ENCODE measurements at regions not wholly inside any gene's neighbourhood (a gene's known extent, or its start where the extent isn't known, plus 50 kb on each side); places are given as distances from the start of the nearest gene placed in this dataset.

GRCh38 chr4:19793831-19794230 lies 457.9 kb upstream of the SLIT2 start:
- Histone ChIP-seq H3K27ac (ENCODE audit: low read depth, low read length, severe bottlenecking) (no peak overlapping the region), H3K36me3 (ENCODE audit: control insufficient read depth, insufficient read depth, low read length) (no peaks in the 10 kb centered on the region), H3K9me3 (ENCODE audit: control insufficient read depth, low read length) (no peaks in the 10 kb centered on the region), H3K4me1 (ENCODE audit: control insufficient read depth, insufficient read depth, low read length, poor library complexity, severe bottlenecking) (no peaks in the 10 kb centered on the region), H3K4me3 (ENCODE audit: extremely low read depth, insufficient read depth, low read length, poor library complexity, severe bottlenecking) (no peak overlapping the region)

DNA sequence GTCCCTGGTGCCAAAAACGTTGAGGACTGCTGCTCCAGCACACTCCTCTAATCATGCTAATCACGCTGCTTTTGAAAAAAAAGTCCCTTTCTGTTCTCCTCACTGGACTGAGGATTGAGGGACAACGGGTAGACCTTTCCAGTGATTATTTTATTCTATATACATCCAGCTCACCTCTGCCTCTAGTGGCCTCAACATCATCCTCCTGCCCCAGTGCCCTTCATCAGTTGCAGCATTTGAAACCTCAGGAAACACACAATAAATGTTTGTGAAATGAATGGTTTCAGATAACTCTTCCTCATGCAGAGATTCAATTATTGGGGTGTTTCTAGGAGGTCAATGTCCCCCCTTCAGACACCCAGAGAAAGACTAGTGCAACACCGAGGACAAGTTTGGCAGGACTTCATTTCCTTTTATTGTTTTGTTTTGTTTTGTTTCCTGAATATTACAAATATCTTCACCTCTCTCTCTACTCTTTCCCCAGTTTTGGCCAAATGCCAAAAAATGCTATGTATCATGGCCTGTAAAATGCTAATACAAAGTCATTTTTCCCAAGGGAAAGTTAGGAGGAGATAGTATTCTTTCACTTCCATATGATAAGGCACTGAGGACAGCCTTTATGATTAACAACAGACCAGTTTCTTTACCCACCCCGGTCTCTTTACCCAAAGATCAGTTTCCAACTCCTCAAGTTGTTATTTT lies 460.1 kb upstream of the SLIT2 start:
- no peak overlapping the region for H3K4me3 ChIP-seq (ENCODE audit: extremely low read depth, insufficient read depth, low read length, poor library complexity, severe bottlenecking)
- WGBS, 2 experiments (ENCODE audit: insufficient coverage in 2 of 2), result 86 to 90% methylated on average over 4 of the region's 5 CpGs
- no peaks in the 10 kb centered on the region for H3K4me1 ChIP-seq (ENCODE audit: control insufficient read depth, insufficient read depth, low read length, poor library complexity, severe bottlenecking)
- H3K27ac ChIP-seq (ENCODE audit: low read depth, low read length, severe bottlenecking), result no peak overlapping the region
- H3K36me3 ChIP-seq (ENCODE audit: control insufficient read depth, insufficient read depth, low read length), result no peaks in the 10 kb centered on the region
- H3K9me3 ChIP-seq (ENCODE audit: control insufficient read depth, low read length), result no peaks in the 10 kb centered on the region

DNA sequence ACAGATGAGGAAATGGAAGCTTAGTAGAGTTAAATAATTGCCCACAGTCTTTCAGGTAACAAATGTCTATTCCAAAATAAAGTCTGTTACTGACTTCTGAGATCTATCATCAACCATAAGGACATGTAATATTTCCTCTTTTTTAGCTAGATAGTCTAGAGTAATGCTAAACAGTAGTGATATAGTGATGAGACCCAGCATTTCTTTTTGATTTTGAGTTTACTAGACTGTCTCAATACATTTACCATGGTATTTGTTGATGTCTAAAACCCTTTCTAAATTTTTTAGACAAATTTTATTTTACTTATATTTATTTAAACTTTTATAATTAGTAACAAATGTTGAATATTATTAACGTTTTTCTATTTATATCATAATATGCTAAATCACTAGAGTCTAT lies 465.1 kb upstream of the SLIT2 start:
- H3K9me3 ChIP-seq (ENCODE audit: control insufficient read depth, low read length), result peaks cover 17% of the 10 kb centered on the region
- H3K36me3 ChIP-seq (ENCODE audit: control insufficient read depth, insufficient read depth, low read length), result no peaks in the 10 kb centered on the region
- no peaks in the 10 kb centered on the region for H3K4me1 ChIP-seq (ENCODE audit: control insufficient read depth, insufficient read depth, low read length, poor library complexity, severe bottlenecking)
- no peak overlapping the region for H3K27ac ChIP-seq (ENCODE audit: low read depth, low read length, severe bottlenecking)
- H3K4me3 ChIP-seq (ENCODE audit: extremely low read depth, insufficient read depth, low read length, poor library complexity, severe bottlenecking), result no peak overlapping the region
- WGBS, 2 experiments (ENCODE audit: insufficient coverage in 2 of 2), result no CpG with 5 or more reads among the region's 1 CpG

GRCh38 chr4:19783667-19784223 lies 468.0 kb upstream of the SLIT2 start:
- peaks cover 22% of the 10 kb centered on the region for H3K9me3 ChIP-seq (ENCODE audit: control insufficient read depth, low read length)
- H3K4me3 ChIP-seq (ENCODE audit: extremely low read depth, insufficient read depth, low read length, poor library complexity, severe bottlenecking), result no peak overlapping the region
- H3K36me3 ChIP-seq (ENCODE audit: control insufficient read depth, insufficient read depth, low read length), result no peaks in the 10 kb centered on the region
- no peaks in the 10 kb centered on the region for H3K4me1 ChIP-seq (ENCODE audit: control insufficient read depth, insufficient read depth, low read length, poor library complexity, severe bottlenecking)
- 67 to 75% methylated on average over 3 of the region's 4 CpGs for WGBS, 2 experiments (ENCODE audit: insufficient coverage in 2 of 2)
- H3K27ac ChIP-seq (ENCODE audit: low read depth, low read length, severe bottlenecking), result no peak overlapping the region

DNA sequence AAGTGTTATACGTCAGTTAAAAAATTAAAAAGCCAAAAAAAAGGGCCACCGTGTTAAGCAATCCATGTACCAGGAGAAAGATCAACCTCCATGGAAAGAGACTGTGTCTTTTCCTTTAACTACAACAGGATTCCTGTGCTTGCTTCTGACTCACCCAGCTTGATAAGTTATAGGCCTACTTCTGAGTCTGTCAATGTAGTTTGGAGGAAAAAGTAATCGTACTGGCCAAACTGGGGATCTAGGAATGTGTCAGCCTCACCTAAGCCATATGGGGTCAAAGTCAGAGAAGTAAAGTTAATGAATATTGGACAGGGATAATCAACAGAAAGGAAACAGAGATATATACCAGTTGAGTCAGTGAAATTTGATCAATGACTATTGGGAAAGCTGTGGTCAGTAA lies 470.8 kb upstream of the SLIT2 start:
- Histone ChIP-seq H3K4me3 (ENCODE audit: extremely low read depth, insufficient read depth, low read length, poor library complexity, severe bottlenecking) (no peak overlapping the region), H3K9me3 (ENCODE audit: control insufficient read depth, low read length) (peaks cover 22% of the 10 kb centered on the region), H3K36me3 (ENCODE audit: control insufficient read depth, insufficient read depth, low read length) (no peaks in the 10 kb centered on the region), H3K4me1 (ENCODE audit: control insufficient read depth, insufficient read depth, low read length, poor library complexity, severe bottlenecking) (peaks cover 5% of the 10 kb centered on the region), H3K27ac (ENCODE audit: low read depth, low read length, severe bottlenecking) (no peak overlapping the region)
- WGBS, 2 experiments (ENCODE audit: insufficient coverage in 2 of 2), result 90% methylated on average over 2 of the region's 3 CpGs; no CpG with 5 or more reads in 1 of the 2 experiments

GRCh38 chr4:19776929-19777328 lies 474.8 kb upstream of the SLIT2 start:
- H3K4me3 ChIP-seq (ENCODE audit: extremely low read depth, insufficient read depth, low read length, poor library complexity, severe bottlenecking), result no peak overlapping the region
- peaks cover 4% of the 10 kb centered on the region for H3K9me3 ChIP-seq (ENCODE audit: control insufficient read depth, low read length)
- no peaks in the 10 kb centered on the region for H3K36me3 ChIP-seq (ENCODE audit: control insufficient read depth, insufficient read depth, low read length)
- no peak overlapping the region for H3K27ac ChIP-seq (ENCODE audit: low read depth, low read length, severe bottlenecking)
- peaks cover 6% of the 10 kb centered on the region for H3K4me1 ChIP-seq (ENCODE audit: control insufficient read depth, insufficient read depth, low read length, poor library complexity, severe bottlenecking)

DNA sequence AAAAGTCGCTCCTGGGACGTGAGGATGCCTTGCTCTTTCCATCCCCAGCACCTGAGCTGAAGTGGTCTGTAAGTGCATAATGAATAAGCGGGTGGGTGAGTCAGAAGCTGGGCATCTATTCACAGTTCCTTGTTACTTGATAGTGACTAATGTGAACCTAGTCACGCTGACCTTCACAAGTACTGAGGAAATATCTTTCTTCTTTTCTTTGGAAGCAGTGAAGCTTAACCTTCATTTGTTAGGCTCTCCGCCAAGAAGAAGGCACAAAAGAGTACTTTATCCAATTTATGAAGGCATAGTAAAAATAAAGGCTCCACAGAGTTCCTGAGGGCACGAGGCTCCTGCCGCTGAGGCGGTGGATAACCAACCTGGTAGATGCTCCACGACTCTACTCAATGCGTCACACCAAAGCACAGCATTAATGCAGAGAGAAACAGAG lies 475.7 kb upstream of the SLIT2 start:
- WGBS, 2 experiments (ENCODE audit: insufficient coverage in 2 of 2), result 76 to 94% methylated on average over 5 to 9 of the region's 10 CpGs
- peaks cover 6% of the 10 kb centered on the region for H3K4me1 ChIP-seq (ENCODE audit: control insufficient read depth, insufficient read depth, low read length, poor library complexity, severe bottlenecking)
- peak overlapping the region; percentile 60 for H3K27ac ChIP-seq (ENCODE audit: low read depth, low read length, severe bottlenecking)
- H3K36me3 ChIP-seq (ENCODE audit: control insufficient read depth, insufficient read depth, low read length), result no peaks in the 10 kb centered on the region
- H3K9me3 ChIP-seq (ENCODE audit: control insufficient read depth, low read length), result peaks cover 4% of the 10 kb centered on the region
- no peak overlapping the region for H3K4me3 ChIP-seq (ENCODE audit: extremely low read depth, insufficient read depth, low read length, poor library complexity, severe bottlenecking)

DNA sequence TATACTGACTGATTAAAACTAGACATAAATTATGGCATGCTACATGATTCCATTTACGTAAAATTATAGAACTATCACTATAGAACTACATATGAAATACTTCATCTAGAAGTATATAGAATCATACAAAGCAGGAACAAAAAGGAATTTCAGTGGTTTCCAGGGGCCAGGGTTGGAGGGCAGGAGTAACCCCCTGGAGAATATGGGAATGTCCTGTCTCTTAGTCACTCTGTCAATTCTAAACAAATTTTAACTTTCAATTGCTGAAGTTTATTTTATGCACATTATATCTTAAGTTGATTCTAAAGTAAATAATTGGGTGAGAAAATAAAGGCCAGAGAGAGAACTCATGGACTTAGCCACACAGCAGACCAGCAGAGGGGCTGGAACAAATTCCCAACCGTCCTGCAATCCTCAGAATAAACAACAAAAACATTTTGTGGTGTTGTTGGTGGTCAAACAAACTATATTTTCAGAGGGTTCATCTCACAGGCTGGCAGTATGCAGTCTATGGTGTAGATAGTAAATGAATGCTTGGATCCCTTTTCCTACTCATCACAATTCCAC lies 476.9 kb upstream of the SLIT2 start:
- Histone ChIP-seq H3K27ac (ENCODE audit: low read depth, low read length, severe bottlenecking) (no peak overlapping the region), H3K36me3 (ENCODE audit: control insufficient read depth, insufficient read depth, low read length) (no peaks in the 10 kb centered on the region), H3K4me1 (ENCODE audit: control insufficient read depth, insufficient read depth, low read length, poor library complexity, severe bottlenecking) (peaks cover 6% of the 10 kb centered on the region), H3K4me3 (ENCODE audit: extremely low read depth, insufficient read depth, low read length, poor library complexity, severe bottlenecking) (no peak overlapping the region), H3K9me3 (ENCODE audit: control insufficient read depth, low read length) (peaks cover under 1% of the 10 kb centered on the region)
- no CpG with 5 or more reads among the region's 2 CpGs for WGBS, 2 experiments (ENCODE audit: insufficient coverage in 2 of 2)

- H3K4me3 ChIP-seq (ENCODE audit: extremely low read depth, insufficient read depth, low read length, poor library complexity, severe bottlenecking), result no peak overlapping the region
- no peak overlapping the region for H3K27ac ChIP-seq (ENCODE audit: low read depth, low read length, severe bottlenecking)
- peaks cover 6% of the 10 kb centered on the region for H3K4me1 ChIP-seq (ENCODE audit: control insufficient read depth, insufficient read depth, low read length, poor library complexity, severe bottlenecking)
- WGBS, 2 experiments (ENCODE audit: insufficient coverage in 2 of 2), result no CpG with 5 or more reads among the region's 1 CpG
- no peaks in the 10 kb centered on the region for H3K9me3 ChIP-seq (ENCODE audit: control insufficient read depth, low read length)
- no peaks in the 10 kb centered on the region for H3K36me3 ChIP-seq (ENCODE audit: control insufficient read depth, insufficient read depth, low read length)
Observed at GRCh38 chr4:19772581-19772980, 479.1 kb upstream of the SLIT2 start.

- H3K9me3 ChIP-seq (ENCODE audit: control insufficient read depth, low read length), result no peaks in the 10 kb centered on the region
- WGBS, 2 experiments (ENCODE audit: insufficient coverage in 2 of 2), result 100% methylated on average over 1 of the region's 2 CpGs; no CpG with 5 or more reads in 1 of the 2 experiments
- H3K4me1 ChIP-seq (ENCODE audit: control insufficient read depth, insufficient read depth, low read length, poor library complexity, severe bottlenecking), result no peaks in the 10 kb centered on the region
- H3K36me3 ChIP-seq (ENCODE audit: control insufficient read depth, insufficient read depth, low read length), result no peaks in the 10 kb centered on the region
- no peak overlapping the region for H3K4me3 ChIP-seq (ENCODE audit: extremely low read depth, insufficient read depth, low read length, poor library complexity, severe bottlenecking)
- H3K27ac ChIP-seq (ENCODE audit: low read depth, low read length, severe bottlenecking), result no peak overlapping the region
Observed at GRCh38 chr4:19756661-19757060, 495.0 kb upstream of the SLIT2 start.

- Histone ChIP-seq H3K9me3 (ENCODE audit: control insufficient read depth, low read length) (no peaks in the 10 kb centered on the region), H3K4me1 (ENCODE audit: control insufficient read depth, insufficient read depth, low read length, poor library complexity, severe bottlenecking) (peaks cover 10% of the 10 kb centered on the region), H3K4me3 (ENCODE audit: extremely low read depth, insufficient read depth, low read length, poor library complexity, severe bottlenecking) (no peak overlapping the region), H3K36me3 (ENCODE audit: control insufficient read depth, insufficient read depth, low read length) (no peaks in the 10 kb centered on the region), H3K27ac (ENCODE audit: low read depth, low read length, severe bottlenecking) (no peak overlapping the region)
- 100% methylated on average over 1 of the region's 1 CpG; no CpG with 5 or more reads in 1 of the 2 experiments for WGBS, 2 experiments (ENCODE audit: insufficient coverage in 2 of 2)
Observed at GRCh38 chr4:19752599-19752998, 499.1 kb upstream of the SLIT2 start.
